Colonic mucosa (tissue), 4 donors: ENCODE measurements at regions not wholly inside any gene's neighbourhood (a gene's known extent, or its start where the extent isn't known, plus 50 kb on each side); places are given as distances from the start of the nearest gene placed in this dataset.

Experiments used
- DNase-seq: peaks from one replicate; pipeline ENCODE4 v3.0.0-alpha.2; 2020
- H3K27ac ChIP-seq: fragments of 200-600 bp; one replicate; pipeline ENCODE4 v1.8.0; 2021
- H3K27me3 ChIP-seq: fragments of 200-600 bp; one replicate; pipeline ENCODE4 v1.8.0; 2021
- H3K36me3 ChIP-seq: fragments of 200-600 bp; one replicate; pipeline ENCODE4 v1.8.0; 2021
- H3K4me1 ChIP-seq: fragments of 200-600 bp; one replicate; pipeline ENCODE4 v1.8.0; 2021; ENCODE audit warnings: mild to moderate bottlenecking
- H3K4me3 ChIP-seq: fragments of 200-600 bp; one replicate; pipeline ENCODE4 v1.8.0; 2021
- H3K9ac ChIP-seq, 2 donors: one replicate each; pipeline ENCODE4 v1.7.0; 2013; ENCODE audit warnings: control low read depth in 2 of 2, low read depth in 2 of 2, low read length in 2 of 2
- H3K9me3 ChIP-seq: fragments of 200-600 bp; one replicate; pipeline ENCODE4 v1.8.0; 2021
- CTCF ChIP-seq: fragments of 200-600 bp; IDR thresholded peaks from one replicate; pipeline ENCODE4 v1.8.0; 2022; ENCODE audit warnings: antibody characterized with exemption, mild to moderate bottlenecking
- intact Hi-C: fragments of 100-400 bp; cut with DNase I; formaldehyde crosslinking; loops from one replicate; pipeline ENCODE4 v1.14.1; 2022
- donor health status: healthy.
- donor health status: DM: no; HTN: no; CAD: no.
- donor health status: DM: no; HTN: no; CAD: no.

DNA sequence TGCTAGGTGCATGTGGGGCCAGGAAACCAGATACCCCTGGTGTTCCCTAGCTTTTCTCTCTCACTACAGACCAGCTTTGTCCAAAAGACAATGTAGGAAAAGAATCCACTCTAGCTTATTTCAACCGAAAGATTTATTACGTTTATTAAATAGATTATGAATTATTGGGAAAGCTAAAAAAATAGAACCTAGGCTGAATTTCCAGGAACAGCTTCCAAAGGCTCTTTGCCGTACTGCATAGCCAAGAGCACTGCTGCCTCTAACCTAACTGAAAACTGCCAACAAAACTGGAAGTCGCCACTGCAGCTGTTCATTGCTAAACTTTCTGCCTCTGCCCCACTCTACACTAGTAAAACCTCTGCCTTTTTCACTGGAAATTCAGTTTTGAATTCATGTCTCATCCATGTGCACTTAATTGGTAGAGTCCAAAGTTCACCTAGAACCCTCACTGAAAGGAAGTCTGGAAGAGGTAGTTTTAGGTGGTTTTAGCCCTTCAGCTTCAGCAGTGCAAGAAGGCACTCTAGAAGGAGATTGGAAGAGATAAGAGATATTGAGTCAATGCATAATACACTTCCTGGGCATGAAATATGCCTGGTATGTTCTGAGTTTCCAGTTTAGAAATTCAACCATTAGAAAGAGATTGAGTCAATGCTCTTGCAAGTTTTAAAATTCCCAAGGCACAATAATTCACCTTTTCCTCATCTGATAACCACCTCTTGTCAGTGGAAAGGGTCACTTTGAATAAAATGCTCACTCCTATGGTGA lies 927.9 kb downstream of the MAT2B start:
- Histone ChIP-seq H3K27ac (no peak overlapping the region), H3K9ac (no peak overlapping the region), H3K4me3 (no peak overlapping the region), H3K27me3 (no peaks in the 10 kb centered on the region), H3K4me1 (no peaks in the 10 kb centered on the region), H3K9me3 (no peaks in the 10 kb centered on the region), H3K36me3 (no peaks in the 10 kb centered on the region)
- TF ChIP-seq CTCF, result no peak
- DNase-seq, result no peak
- intact Hi-C loops, result no loop called here

DNA sequence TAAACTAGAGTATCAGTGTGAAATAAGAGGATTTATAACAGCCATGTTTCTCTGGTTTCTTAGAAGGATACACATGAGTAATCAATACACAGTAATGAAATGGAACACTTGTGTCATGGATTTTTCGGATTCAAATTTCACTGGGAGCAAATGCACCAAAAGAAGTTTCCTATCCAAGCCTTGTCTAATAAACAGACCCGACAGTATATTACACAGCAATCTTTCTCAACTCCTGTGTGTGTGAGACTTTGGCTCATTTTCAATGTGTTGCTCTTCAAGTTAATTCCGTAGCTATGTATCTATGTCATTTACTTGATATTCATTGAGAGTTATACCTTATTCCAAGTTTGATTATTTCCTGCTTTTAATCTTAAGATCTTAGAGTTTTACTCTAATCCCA lies 930.2 kb downstream of the MAT2B start:
- H3K4me1 ChIP-seq, result no peaks in the 10 kb centered on the region
- no peak overlapping the region for H3K9ac ChIP-seq
- no peak for TF ChIP-seq CTCF
- intact Hi-C loops, result no loop called here
- DNase-seq, result no peak
- no peak overlapping the region for H3K27ac ChIP-seq
- H3K27me3 ChIP-seq, result no peaks in the 10 kb centered on the region
- no peaks in the 10 kb centered on the region for H3K36me3 ChIP-seq
- H3K9me3 ChIP-seq, result no peaks in the 10 kb centered on the region
- H3K4me3 ChIP-seq, result no peak overlapping the region

DNA sequence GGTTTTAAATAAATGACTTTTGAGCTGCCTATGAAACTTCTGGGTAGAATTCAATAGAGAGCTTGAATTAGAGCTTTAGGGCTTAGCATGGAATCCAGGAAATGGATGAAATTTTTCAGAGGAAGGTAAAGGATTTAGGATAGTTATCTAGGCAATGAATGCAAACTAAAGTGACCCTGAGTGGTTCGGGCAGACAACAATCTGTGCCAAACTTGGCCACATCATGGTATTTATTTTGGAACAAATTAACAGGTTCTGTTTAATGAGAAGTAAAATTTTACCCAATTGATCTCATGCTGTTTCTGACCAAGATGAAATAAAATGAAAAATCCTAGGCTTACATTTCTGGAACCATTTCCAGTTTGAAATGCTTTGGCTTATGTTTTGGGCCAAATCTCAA lies 934.4 kb downstream of the MAT2B start:
- Histone ChIP-seq H3K27ac (no peak overlapping the region), H3K36me3 (no peaks in the 10 kb centered on the region), H3K4me1 (no peaks in the 10 kb centered on the region), H3K9ac (no peak overlapping the region), H3K9me3 (no peaks in the 10 kb centered on the region), H3K4me3 (no peak overlapping the region), H3K27me3 (no peaks in the 10 kb centered on the region)
- no peak for DNase-seq
- TF ChIP-seq CTCF, result no peak
- intact Hi-C loops, result no loop called here

GRCh38 chr5:164449460-164449859 lies 944.0 kb downstream of the MAT2B start:
- no peak for DNase-seq

GRCh38 chr5:164466033-164466432 lies 960.6 kb downstream of the MAT2B start:
- Histone ChIP-seq H3K9me3 (no peaks in the 10 kb centered on the region), H3K36me3 (no peaks in the 10 kb centered on the region), H3K4me3 (no peak overlapping the region), H3K27me3 (no peaks in the 10 kb centered on the region), H3K9ac (no peak overlapping the region), H3K27ac (no peak overlapping the region), H3K4me1 (no peaks in the 10 kb centered on the region)
- TF ChIP-seq CTCF, result no peak
- intact Hi-C loops, result no loop called here
- no peak for DNase-seq

More at GRCh38 chr5:164449460-164449859, 944.0 kb downstream of the MAT2B start:
- no peaks in the 10 kb centered on the region for H3K9me3 ChIP-seq
- H3K36me3 ChIP-seq, result no peaks in the 10 kb centered on the region
- no peak overlapping the region for H3K4me3 ChIP-seq
- intact Hi-C loops, result no loop called here
- H3K4me1 ChIP-seq, result no peaks in the 10 kb centered on the region
- no peaks in the 10 kb centered on the region for H3K27me3 ChIP-seq
- no peak overlapping the region for H3K27ac ChIP-seq
- H3K9ac ChIP-seq, result no peak overlapping the region
- TF ChIP-seq CTCF, result no peak
